22Rv1 (cell line): ENCODE measurements at regions not wholly inside any gene's neighbourhood (a gene's known extent, or its start where the extent isn't known, plus 50 kb on each side); places are given as distances from the start of the nearest gene placed in this dataset.

Experiments used
- CTCF ChIP-seq: fragments of 450-650 bp; IDR thresholded peaks from 2 replicates; pipeline ENCODE4 v1.5.1; 2017; ENCODE audit warnings: mild to moderate bottlenecking
- ZFX ChIP-seq: fragments of 450-650 bp; IDR thresholded peaks from 2 replicates; pipeline ENCODE4 v1.6.1; 2017; ENCODE audit warnings: antibody characterized with exemption, borderline replicate concordance

- TF ChIP-seq CTCF (no peak), ZFX (no peak)
These were observed 124.8 kb downstream of the QRSL1 start for GRCh38 chr6:106754215-106754614.
